Adrenal gland (tissue), 9 donors: ENCODE measurements at regions not wholly inside any gene's neighbourhood (a gene's known extent, or its start where the extent isn't known, plus 50 kb on each side); places are given as distances from the start of the nearest gene placed in this dataset.

Source experiments
- DNase-seq, 7 donors: peaks; one replicate each; pipeline ENCODE4 v3.0.0-alpha.2; 2019 to 2020
- H3K27ac ChIP-seq, 5 donors: fragments of 200-600 bp; sonication (generic) in 4 of 5; 1 replicate in 3 of 5; 2 replicates in 2 of 5; pipeline versions ENCODE4 v1.5.1 to v1.8.0; 2016 to 2020; ENCODE audit warnings: mild to moderate bottlenecking in 1 of 5
- H3K27me3 ChIP-seq: fragments of 200-600 bp; 2 replicates; pipeline ENCODE4 v1.8.0; 2021
- H3K36me3 ChIP-seq, 2 donors: fragments of 200-600 bp; replicated peaks in 1 of 2; 1 replicate in 1 of 2; 2 replicates in 1 of 2; pipeline versions ENCODE4 v1.5.1 to v1.8.0; 2018 to 2022
- H3K4me1 ChIP-seq, 2 donors: fragments of 200-600 bp; replicated peaks in 1 of 2; 1 replicate in 1 of 2; 2 replicates in 1 of 2; pipeline versions ENCODE4 v1.5.1 to v1.8.0; 2018 to 2021
- H3K4me3 ChIP-seq, 4 donors: fragments of 200-600 bp; sonication (generic) in 3 of 4; one replicate each; pipeline ENCODE4 v1.5.1; 2016 to 2018
- H3K9me3 ChIP-seq, 3 donors: fragments of 200-600 bp; sonication (generic) in 1 of 3; replicated peaks in 1 of 3; 1 replicate in 2 of 3; 2 replicates in 1 of 3; pipeline versions ENCODE4 v1.5.1 to v1.8.0; 2016 to 2021
- POLR2A ChIP-seq, 2 donors: fragments of 450-650 bp; IDR thresholded peaks; one replicate each; pipeline ENCODE4 v1.6.1; 2017; ENCODE audit warnings: antibody characterized with exemption in 2 of 2, mild to moderate bottlenecking in 2 of 2, moderate library complexity in 1 of 2
- WGBS, 4 donors: extraction: QIAGEN DNeasy Blood & Tissue Kit in 2 of 4; methylation state at CpG; one replicate each; pipeline versions ENCODE4 v1.1.5 to v1.1.7; 2013 to 2017; 5-methylcytosine and 5-hydroxymethylcytosine counted together
- intact Hi-C, 2 donors: fragments of 100-400 bp; cut with DNase I; formaldehyde crosslinking; loops; one replicate each; pipeline versions ENCODE4 v1.14.1 to v1.15.0; 2022 to 2023
- TF ChIP-seq, protein P1 (sequence below), 6 experiments: fragments of 450-650 bp in 4 of 6; fragments of 200-600 bp in 2 of 6; sonication (generic) in 1 of 6; IDR thresholded peaks; 1 replicate in 5 of 6; 2 replicates in 1 of 6; pipeline versions ENCODE4 v1.5.1 to v1.8.0; 2016 to 2021; ENCODE audit warnings: antibody characterized with exemption in 6 of 6, mild to moderate bottlenecking in 2 of 6, moderate library complexity in 1 of 6
- donor health status: healthy with polysubstance abuse.
- donor health status: Bipolar disorder and iron deficiency.
- donor health status: DM: yes; HTN: yes; CAD: no.
- donor health status: DM: no; HTN: no; CAD: no.
- donor health status: DM: no; HTN: no; CAD: no.

DNA sequence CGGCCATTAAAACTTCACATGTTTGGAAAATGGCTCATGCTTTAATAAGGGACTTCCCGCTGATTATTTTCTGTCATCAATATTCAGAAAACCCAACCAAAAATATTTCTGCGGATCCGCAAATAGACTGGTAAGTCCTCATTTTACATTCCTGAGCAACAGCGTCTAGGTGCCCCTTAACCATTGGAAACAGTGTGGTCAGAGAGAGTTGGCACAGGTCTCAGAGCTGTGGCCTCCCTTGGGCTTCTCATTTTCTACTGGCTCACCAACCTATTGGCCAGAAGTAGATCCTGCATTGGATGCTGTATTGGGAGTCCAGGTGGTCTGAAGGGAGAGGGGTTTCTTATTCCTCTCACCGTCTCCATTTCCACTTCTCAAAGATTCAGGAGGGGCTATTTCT is 348.1 kb upstream of the DCBLD2 start:
- H3K27ac ChIP-seq = no peak overlapping the region
- no peaks in the 10 kb centered on the region for H3K4me1 ChIP-seq
- H3K36me3 ChIP-seq = no peaks in the 10 kb centered on the region
- no peaks in the 10 kb centered on the region for H3K9me3 ChIP-seq
- no peak for TF ChIP-seq POLR2A (IDR thresholded peaks at IDR 0.05)
- TF ChIP-seq, protein P1, sequence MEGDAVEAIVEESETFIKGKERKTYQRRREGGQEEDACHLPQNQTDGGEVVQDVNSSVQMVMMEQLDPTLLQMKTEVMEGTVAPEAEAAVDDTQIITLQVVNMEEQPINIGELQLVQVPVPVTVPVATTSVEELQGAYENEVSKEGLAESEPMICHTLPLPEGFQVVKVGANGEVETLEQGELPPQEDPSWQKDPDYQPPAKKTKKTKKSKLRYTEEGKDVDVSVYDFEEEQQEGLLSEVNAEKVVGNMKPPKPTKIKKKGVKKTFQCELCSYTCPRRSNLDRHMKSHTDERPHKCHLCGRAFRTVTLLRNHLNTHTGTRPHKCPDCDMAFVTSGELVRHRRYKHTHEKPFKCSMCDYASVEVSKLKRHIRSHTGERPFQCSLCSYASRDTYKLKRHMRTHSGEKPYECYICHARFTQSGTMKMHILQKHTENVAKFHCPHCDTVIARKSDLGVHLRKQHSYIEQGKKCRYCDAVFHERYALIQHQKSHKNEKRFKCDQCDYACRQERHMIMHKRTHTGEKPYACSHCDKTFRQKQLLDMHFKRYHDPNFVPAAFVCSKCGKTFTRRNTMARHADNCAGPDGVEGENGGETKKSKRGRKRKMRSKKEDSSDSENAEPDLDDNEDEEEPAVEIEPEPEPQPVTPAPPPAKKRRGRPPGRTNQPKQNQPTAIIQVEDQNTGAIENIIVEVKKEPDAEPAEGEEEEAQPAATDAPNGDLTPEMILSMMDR (IDR thresholded peaks at IDR 0.05) = no peak
- WGBS, 4 donors = 74 to 87% (median 79%) methylated on average over 6 of the region's 6 CpGs
- no peak for DNase-seq
- no peaks in the 10 kb centered on the region for H3K27me3 ChIP-seq
- H3K4me3 ChIP-seq = no peak overlapping the region
- intact Hi-C loops = no loop called here

DNA sequence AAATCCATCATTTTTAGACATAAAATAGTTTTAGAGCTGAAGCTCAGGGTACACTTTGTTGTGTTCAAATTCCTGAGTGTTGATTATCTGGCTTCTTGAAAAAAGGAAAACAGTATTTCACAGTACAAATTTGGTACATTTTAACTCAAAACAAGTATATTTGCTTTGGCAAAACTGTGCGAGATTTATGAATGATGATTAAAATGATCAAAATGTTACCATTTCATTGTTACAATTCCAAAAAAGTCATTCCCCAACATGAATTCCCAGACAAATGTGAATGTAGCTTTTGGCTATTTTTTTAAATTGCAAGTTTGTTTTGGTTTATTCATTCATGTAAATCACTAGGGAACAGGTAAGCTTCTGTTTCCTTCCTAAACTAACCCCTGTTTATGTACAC is 347.4 kb upstream of the DCBLD2 start:
- no peak overlapping the region for H3K27ac ChIP-seq
- no peaks in the 10 kb centered on the region for H3K4me1 ChIP-seq
- no peak overlapping the region for H3K4me3 ChIP-seq
- H3K36me3 ChIP-seq = no peaks in the 10 kb centered on the region
- H3K9me3 ChIP-seq = no peaks in the 10 kb centered on the region
- no peak for DNase-seq
- TF ChIP-seq, protein P1 (IDR thresholded peaks at IDR 0.05) = no peak
- no peak for TF ChIP-seq POLR2A (IDR thresholded peaks at IDR 0.05)
- WGBS, 4 donors = 50 to 67% (median 56%) methylated on average over 1 of the region's 1 CpG
- intact Hi-C loops = no loop called here
- no peaks in the 10 kb centered on the region for H3K27me3 ChIP-seq

DNA sequence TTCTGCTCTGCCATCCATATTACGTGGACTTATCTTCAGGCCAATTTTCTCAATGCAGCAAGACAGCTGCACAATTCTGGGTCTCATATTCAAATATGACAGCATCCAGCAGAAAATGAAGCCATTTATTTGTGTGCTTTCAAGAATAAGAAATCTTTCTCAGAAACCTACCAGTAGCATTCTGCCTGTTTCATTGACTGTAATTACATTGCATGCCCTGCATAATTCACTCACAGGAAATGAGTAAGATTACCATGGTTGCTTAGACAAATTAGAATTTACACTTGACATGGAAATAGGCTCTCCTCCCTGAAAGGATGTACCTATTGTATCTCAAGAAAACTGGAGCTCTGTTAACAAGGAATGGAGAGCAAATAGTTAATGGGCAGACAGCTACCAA is 346.6 kb upstream of the DCBLD2 start:
- Histone ChIP-seq H3K27ac (no peak overlapping the region), H3K36me3 (no peaks in the 10 kb centered on the region), H3K4me3 (no peak overlapping the region), H3K27me3 (no peaks in the 10 kb centered on the region), H3K4me1 (no peaks in the 10 kb centered on the region), H3K9me3 (no peaks in the 10 kb centered on the region)
- no peak for DNase-seq
- TF ChIP-seq, protein P1 (IDR thresholded peaks at IDR 0.05) = no peak
- TF ChIP-seq POLR2A (IDR thresholded peaks at IDR 0.05) = no peak
- WGBS, 4 donors = 44 to 56% (median 51%) methylated on average over 1 of the region's 1 CpG
- intact Hi-C loops = no loop called here

DNA sequence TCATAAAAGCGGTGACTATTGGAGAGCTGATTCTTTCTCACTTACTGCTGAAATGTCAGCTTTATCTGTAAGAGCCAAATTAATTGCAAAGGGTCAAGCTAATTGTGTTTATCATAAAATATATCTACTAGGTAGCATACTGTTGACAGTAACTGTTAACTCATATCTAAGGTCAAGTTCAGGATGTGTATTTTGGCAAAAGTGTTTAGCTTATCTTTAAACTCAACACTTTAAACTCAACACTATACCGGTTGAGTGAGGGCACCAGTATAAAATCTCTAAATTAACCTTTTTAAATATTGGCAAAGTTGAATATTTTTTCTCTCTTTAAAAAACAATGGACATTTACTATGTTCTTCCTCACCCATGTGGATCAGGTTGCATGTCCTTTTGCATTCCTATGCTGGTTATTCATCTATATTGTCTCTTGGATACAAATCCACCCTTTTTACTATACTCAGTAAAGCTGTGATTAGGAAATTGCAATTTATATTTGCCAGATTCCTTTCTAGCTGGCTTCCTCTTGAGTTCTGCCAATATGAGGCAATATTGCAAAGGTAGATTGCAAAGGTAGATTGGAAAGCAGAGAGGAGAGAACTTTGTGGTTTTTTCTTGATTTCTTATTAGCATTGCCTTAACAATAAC is 344.6 kb upstream of the DCBLD2 start:
- no peaks in the 10 kb centered on the region for H3K4me1 ChIP-seq
- H3K9me3 ChIP-seq = no peaks in the 10 kb centered on the region
- H3K27ac ChIP-seq = no peak overlapping the region
- WGBS, 4 donors = 18 to 27% (median 21%) methylated on average over 2 of the region's 2 CpGs
- no peak overlapping the region for H3K4me3 ChIP-seq
- TF ChIP-seq POLR2A (IDR thresholded peaks at IDR 0.05) = no peak
- TF ChIP-seq, protein P1 (IDR thresholded peaks at IDR 0.05) = no peak
- DNase-seq = no peak
- H3K36me3 ChIP-seq = no peaks in the 10 kb centered on the region
- H3K27me3 ChIP-seq = no peaks in the 10 kb centered on the region
- intact Hi-C loops = no loop called here
